ENCODE measurements at regions not wholly inside any gene's neighbourhood (a gene's known extent, or its start where the extent isn't known, plus 50 kb on each side); places are given as distances from the start of the nearest gene placed in this dataset.

DNA sequence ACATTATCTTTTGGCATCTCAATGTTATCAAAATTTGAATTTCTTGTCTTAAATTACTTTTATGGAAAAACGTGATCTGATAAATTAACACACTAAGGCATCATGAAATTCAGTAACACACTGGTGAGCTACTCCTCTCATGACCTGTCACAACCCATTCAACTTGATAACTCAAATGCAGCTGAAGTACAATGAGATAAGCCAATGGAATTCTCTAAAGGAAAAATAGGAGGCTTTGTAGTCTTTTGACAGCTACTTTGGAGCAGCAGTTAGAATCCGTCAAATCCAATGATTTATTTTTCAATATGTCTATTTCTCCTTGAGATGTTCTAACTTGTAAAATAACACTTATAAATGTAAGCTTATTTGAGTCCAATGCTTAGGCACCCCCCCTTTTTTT is 1029.4 kb downstream of the TRHDE start:
- TF ChIP-seq, protein P1, sequence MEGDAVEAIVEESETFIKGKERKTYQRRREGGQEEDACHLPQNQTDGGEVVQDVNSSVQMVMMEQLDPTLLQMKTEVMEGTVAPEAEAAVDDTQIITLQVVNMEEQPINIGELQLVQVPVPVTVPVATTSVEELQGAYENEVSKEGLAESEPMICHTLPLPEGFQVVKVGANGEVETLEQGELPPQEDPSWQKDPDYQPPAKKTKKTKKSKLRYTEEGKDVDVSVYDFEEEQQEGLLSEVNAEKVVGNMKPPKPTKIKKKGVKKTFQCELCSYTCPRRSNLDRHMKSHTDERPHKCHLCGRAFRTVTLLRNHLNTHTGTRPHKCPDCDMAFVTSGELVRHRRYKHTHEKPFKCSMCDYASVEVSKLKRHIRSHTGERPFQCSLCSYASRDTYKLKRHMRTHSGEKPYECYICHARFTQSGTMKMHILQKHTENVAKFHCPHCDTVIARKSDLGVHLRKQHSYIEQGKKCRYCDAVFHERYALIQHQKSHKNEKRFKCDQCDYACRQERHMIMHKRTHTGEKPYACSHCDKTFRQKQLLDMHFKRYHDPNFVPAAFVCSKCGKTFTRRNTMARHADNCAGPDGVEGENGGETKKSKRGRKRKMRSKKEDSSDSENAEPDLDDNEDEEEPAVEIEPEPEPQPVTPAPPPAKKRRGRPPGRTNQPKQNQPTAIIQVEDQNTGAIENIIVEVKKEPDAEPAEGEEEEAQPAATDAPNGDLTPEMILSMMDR (IDR thresholded peaks at IDR 0.05), result no peak
- no peak for TF ChIP-seq POLR2A (IDR thresholded peaks at IDR 0.05)

Measured in testis (tissue), 2 donors.